SK-N-SH (cell line): ENCODE measurements at regions not wholly inside any gene's neighbourhood (a gene's known extent, or its start where the extent isn't known, plus 50 kb on each side); places are given as distances from the start of the nearest gene placed in this dataset.
"Not testable (repeated sequence)": the region's sequence is repeated elsewhere in the genome, so short reads cannot be mapped to it uniquely, and the experiment has no call there.

Source experiments
- CTCF ChIA-PET: fragments of 300-600, 350-600 bp; formaldehyde crosslinking; extraction: SDS; loops from one replicate; lab custom pipeline; 2021; lab: Yijun Ruan, JAX
- POLR2A ChIA-PET: fragments of 350-600 bp; sonication (Branson Sonifier 250); formaldehyde crosslinking; extraction: SDS; loops from one replicate; lab custom pipeline; 2020; ENCODE audit warnings: antibody characterized with exemption, inconsistent platforms; lab: Yijun Ruan, JAX
- DNase-seq: peaks from one replicate; pipeline ENCODE4 v3.0.0; 2012
- H2AFZ ChIP-seq: fragments of 200-600 bp; sonication (generic); 2 replicates; pipeline ENCODE4 v1.8.1; 2016; ENCODE audit warnings: antibody characterized with exemption, mild to moderate bottlenecking, low read depth
- H3F3A ChIP-seq: fragments of 200-600 bp; sonication (generic); replicated peaks from 2 replicates; pipeline ENCODE3; 2016; ENCODE audit warnings: antibody characterized with exemption, mild to moderate bottlenecking; ENCODE audit not compliant: insufficient read depth
- H3K27ac ChIP-seq, 2 experiments: fragments of 200-500 bp in 1 of 2; fragments of 200-600 bp in 1 of 2; sonication (Bioruptor generic) in 1 of 2; sonication (generic), shearing (Covaris generic) in 1 of 2; 2 replicates each; pipeline versions ENCODE4 v1.5.1 to v1.6.1; 2014 to 2016; ENCODE audit warnings: low read depth in 2 of 2, inconsistent platforms in 1 of 2, low read length in 1 of 2, mild to moderate bottlenecking in 1 of 2, mixed read lengths in 1 of 2
- H3K27me3 ChIP-seq: fragments of 200-600 bp; sonication (generic), shearing (Covaris generic); 2 replicates; pipeline ENCODE4 v1.6.1; 2016; ENCODE audit warnings: mixed run types; ENCODE audit not compliant: insufficient read depth
- H3K36me3 ChIP-seq, 2 experiments: fragments of 200-500 bp in 1 of 2; fragments of 200-600 bp in 1 of 2; sonication (Bioruptor generic) in 1 of 2; sonication (generic) in 1 of 2; replicated peaks in 1 of 2; 2 replicates each; pipeline versions ENCODE3 to v1.5.1; 2014 to 2016; ENCODE audit warnings: low read length in 1 of 2, mild to moderate bottlenecking in 1 of 2; ENCODE audit not compliant: insufficient read depth in 2 of 2, control insufficient read depth in 1 of 2
- H3K4me1 ChIP-seq, 2 experiments: fragments of 200-500 bp in 1 of 2; fragments of 200-600 bp in 1 of 2; sonication (Bioruptor generic) in 1 of 2; sonication (generic), shearing (Covaris generic) in 1 of 2; 2 replicates each; pipeline versions ENCODE4 v1.5.1 to v1.6.1; 2014 to 2016; ENCODE audit warnings: low read depth in 1 of 2, low read length in 1 of 2, mixed run types in 1 of 2; ENCODE audit not compliant: insufficient read depth in 2 of 2, control insufficient read depth in 1 of 2
- H3K4me2 ChIP-seq: fragments of 200-600 bp; sonication (generic), shearing (Covaris generic); 2 replicates; pipeline ENCODE4 v1.6.1; 2017; ENCODE audit warnings: mixed run types
- H3K4me3 ChIP-seq, 2 experiments: fragments of 200-500 bp in 1 of 2; fragments of 200-600 bp in 1 of 2; sonication (Bioruptor generic) in 1 of 2; sonication (generic), shearing (Covaris generic) in 1 of 2; 2 replicates each; pipeline versions ENCODE4 v1.5.1 to v1.8.1; 2014 to 2016; ENCODE audit warnings: low read depth in 2 of 2, inconsistent platforms in 1 of 2, low read length in 1 of 2, mild to moderate bottlenecking in 1 of 2, mixed read lengths in 1 of 2, moderate library complexity in 1 of 2
- H3K79me2 ChIP-seq: fragments of 200-600 bp; sonication (generic); 2 replicates; pipeline ENCODE4 v1.8.1; 2017; ENCODE audit warnings: mild to moderate bottlenecking; ENCODE audit not compliant: insufficient read depth
- H3K9ac ChIP-seq: fragments of 200-600 bp; sonication (generic); 2 replicates; pipeline ENCODE4 v1.6.1; 2017; ENCODE audit warnings: mixed run types
- H3K9me2 ChIP-seq: fragments of 200-600 bp; sonication (generic); 2 replicates; pipeline ENCODE4 v1.6.1; 2017; ENCODE audit warnings: mixed run types
- H3K9me3 ChIP-seq: fragments of 200-600 bp; sonication (generic); 2 replicates; pipeline ENCODE4 v1.6.1; 2017; ENCODE audit warnings: mixed run types, mild to moderate bottlenecking, moderate library complexity
- H4K20me1 ChIP-seq: fragments of 200-600 bp; sonication (generic); 2 replicates; pipeline ENCODE4 v1.6.1; 2017; ENCODE audit warnings: mild to moderate bottlenecking, mixed run types; ENCODE audit not compliant: insufficient read depth
- ELF1 ChIP-seq: IDR thresholded peaks from 2 replicates; pipeline ENCODE4 v1.4.0; 2012
- EP300 ChIP-seq, 2 experiments: IDR thresholded peaks; 2 replicates each; pipeline versions ENCODE4 v1.4.0 to v1.6.1; 2012; ENCODE audit warnings: borderline replicate concordance in 1 of 2, low read depth in 1 of 2, low read length in 1 of 2
- GABPA ChIP-seq: IDR thresholded peaks from 2 replicates; pipeline ENCODE4 v1.4.0; 2012; ENCODE audit warnings: low read depth, mild to moderate bottlenecking
- GATA2 ChIP-seq: sonication (generic); formaldehyde crosslinking; IDR thresholded peaks from 2 replicates; pipeline ENCODE4 v1.5.0; 2020; ENCODE audit warnings: mild to moderate bottlenecking, missing genetic modification reagents
- MEF2A ChIP-seq: IDR thresholded peaks from 2 replicates; pipeline ENCODE4 v1.4.0; 2012; ENCODE audit warnings: low read depth, borderline replicate concordance
- POLR2AphosphoS5 ChIP-seq: IDR thresholded peaks from 2 replicates; pipeline ENCODE4 v1.6.1; 2012; ENCODE audit warnings: low read depth, low read length
- RFX5 ChIP-seq: IDR thresholded peaks from 2 replicates; pipeline ENCODE4 v1.6.1; 2012; ENCODE audit warnings: mild to moderate bottlenecking, improper control_type of control experiment, low read length
- SIN3A ChIP-seq: IDR thresholded peaks from 2 replicates; pipeline ENCODE4 v1.6.1; 2012; ENCODE audit warnings: low read depth, mild to moderate bottlenecking, low read length, moderate library complexity, borderline replicate concordance
- YY1 ChIP-seq: IDR thresholded peaks from 2 replicates; pipeline ENCODE4 v1.4.0; 2012; ENCODE audit warnings: low read depth, mild to moderate bottlenecking
- ZBTB33 ChIP-seq: IDR thresholded peaks from 2 replicates; pipeline ENCODE4 v1.4.0; 2012; ENCODE audit warnings: low read depth, borderline replicate concordance
- WGBS: methylation state at CpG from one replicate; pipeline ENCODE4 v1.1.6; 2017; ENCODE audit warnings: low lambda C conversion rate; 5-methylcytosine and 5-hydroxymethylcytosine counted together
- TF ChIP-seq, protein P1 (sequence below): fragments of 150-350 bp; IDR thresholded peaks from 2 replicates; pipeline ENCODE4 v1.6.1; 2017; ENCODE audit warnings: antibody characterized with exemption, low read length, low read depth, borderline replicate concordance
- TF ChIP-seq, protein P2 (sequence below): IDR thresholded peaks from 2 replicates; pipeline ENCODE4; 2012
- TF ChIP-seq, protein P3 (sequence below): fragments of 200-600 bp; sonication (generic); IDR thresholded peaks from 2 replicates; pipeline ENCODE4 v1.6.1; 2017; ENCODE audit warnings: antibody characterized with exemption, mild to moderate bottlenecking, moderate library complexity

GRCh38 chr10:36526033-36526432, 599.4 kb upstream of the ANKRD30A start:
- no peak for DNase-seq
- no peak overlapping the region for H3K4me3 ChIP-seq
- H3K4me1 ChIP-seq = peaks cover 0 to 2% of the 10 kb centered on the region in 2 experiments; a peak in 1 of 4 replicates
- H3K4me2 ChIP-seq = no peak overlapping the region
- no peak overlapping the region for H3K9ac ChIP-seq
- no peaks in the 10 kb centered on the region for H3K36me3 ChIP-seq
- no peaks in the 10 kb centered on the region for H3K27me3 ChIP-seq
- no peak overlapping the region for H3K27ac ChIP-seq
- H3K9me2 ChIP-seq = no peaks in the 10 kb centered on the region
- H2AFZ ChIP-seq = no peak overlapping the region
- H4K20me1 ChIP-seq = no peaks in the 10 kb centered on the region
- H3K9me3 ChIP-seq = peaks cover 4% of the 10 kb centered on the region; the same call in 1 of the 2 replicates
- CTCF ChIA-PET = no interaction called here
- H3K79me2 ChIP-seq = no peaks in the 10 kb centered on the region
- H3F3A ChIP-seq = peaks cover 3% of the 10 kb centered on the region
- POLR2A ChIA-PET = no interaction called here
- TF ChIP-seq, protein P1, sequence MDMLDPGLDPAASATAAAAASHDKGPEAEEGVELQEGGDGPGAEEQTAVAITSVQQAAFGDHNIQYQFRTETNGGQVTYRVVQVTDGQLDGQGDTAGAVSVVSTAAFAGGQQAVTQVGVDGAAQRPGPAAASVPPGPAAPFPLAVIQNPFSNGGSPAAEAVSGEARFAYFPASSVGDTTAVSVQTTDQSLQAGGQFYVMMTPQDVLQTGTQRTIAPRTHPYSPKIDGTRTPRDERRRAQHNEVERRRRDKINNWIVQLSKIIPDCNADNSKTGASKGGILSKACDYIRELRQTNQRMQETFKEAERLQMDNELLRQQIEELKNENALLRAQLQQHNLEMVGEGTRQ = no peak
- no peak for TF ChIP-seq SIN3A
- TF ChIP-seq POLR2AphosphoS5 = no peak
- no peak for TF ChIP-seq GABPA
- no peak for TF ChIP-seq RFX5
- TF ChIP-seq ZBTB33 = no peak
- no peak for TF ChIP-seq ELF1
- TF ChIP-seq GATA2 (CRISPR knock-in tag) = no peak
- TF ChIP-seq YY1 = no peak
- TF ChIP-seq EP300 (IDR thresholded peaks at IDR 0.05; ENCODE audit: borderline replicate concordance in 1 of 2, low read depth in 1 of 2, low read length in 1 of 2) = no peak
- TF ChIP-seq, protein P2, sequence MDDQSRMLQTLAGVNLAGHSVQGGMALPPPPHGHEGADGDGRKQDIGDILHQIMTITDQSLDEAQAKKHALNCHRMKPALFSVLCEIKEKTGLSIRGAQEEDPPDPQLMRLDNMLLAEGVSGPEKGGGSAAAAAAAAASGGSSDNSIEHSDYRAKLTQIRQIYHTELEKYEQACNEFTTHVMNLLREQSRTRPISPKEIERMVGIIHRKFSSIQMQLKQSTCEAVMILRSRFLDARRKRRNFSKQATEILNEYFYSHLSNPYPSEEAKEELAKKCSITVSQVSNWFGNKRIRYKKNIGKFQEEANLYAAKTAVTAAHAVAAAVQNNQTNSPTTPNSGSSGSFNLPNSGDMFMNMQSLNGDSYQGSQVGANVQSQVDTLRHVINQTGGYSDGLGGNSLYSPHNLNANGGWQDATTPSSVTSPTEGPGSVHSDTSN = no peak
- no peak for TF ChIP-seq MEF2A
- TF ChIP-seq, protein P3, sequence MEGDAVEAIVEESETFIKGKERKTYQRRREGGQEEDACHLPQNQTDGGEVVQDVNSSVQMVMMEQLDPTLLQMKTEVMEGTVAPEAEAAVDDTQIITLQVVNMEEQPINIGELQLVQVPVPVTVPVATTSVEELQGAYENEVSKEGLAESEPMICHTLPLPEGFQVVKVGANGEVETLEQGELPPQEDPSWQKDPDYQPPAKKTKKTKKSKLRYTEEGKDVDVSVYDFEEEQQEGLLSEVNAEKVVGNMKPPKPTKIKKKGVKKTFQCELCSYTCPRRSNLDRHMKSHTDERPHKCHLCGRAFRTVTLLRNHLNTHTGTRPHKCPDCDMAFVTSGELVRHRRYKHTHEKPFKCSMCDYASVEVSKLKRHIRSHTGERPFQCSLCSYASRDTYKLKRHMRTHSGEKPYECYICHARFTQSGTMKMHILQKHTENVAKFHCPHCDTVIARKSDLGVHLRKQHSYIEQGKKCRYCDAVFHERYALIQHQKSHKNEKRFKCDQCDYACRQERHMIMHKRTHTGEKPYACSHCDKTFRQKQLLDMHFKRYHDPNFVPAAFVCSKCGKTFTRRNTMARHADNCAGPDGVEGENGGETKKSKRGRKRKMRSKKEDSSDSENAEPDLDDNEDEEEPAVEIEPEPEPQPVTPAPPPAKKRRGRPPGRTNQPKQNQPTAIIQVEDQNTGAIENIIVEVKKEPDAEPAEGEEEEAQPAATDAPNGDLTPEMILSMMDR = no peak

DNA sequence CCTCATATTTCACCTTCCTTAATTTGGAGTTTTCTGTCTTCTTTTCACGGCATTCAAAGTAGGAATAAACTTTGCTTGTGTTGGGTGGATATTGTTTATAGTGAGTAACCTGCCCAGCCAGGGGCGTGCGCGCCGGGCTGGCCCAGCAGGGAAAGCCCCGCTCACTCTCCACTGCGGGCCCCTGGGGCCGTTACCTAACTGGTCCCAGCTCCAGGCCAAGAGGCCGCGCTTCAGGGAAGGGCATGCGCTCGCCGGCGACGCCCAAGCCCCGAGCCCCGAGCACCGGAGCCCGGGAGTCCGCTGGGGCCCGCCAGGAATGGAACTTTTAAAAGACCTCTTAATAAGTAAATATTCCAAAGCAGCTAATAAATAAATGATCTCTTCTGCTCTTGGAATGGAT, 601.3 kb upstream of the ANKRD30A start:
- H3K79me2 ChIP-seq, H3K9me3 ChIP-seq, H3F3A ChIP-seq, H2AFZ ChIP-seq, H3K4me3 ChIP-seq, H3K4me1 ChIP-seq, H3K27ac ChIP-seq, H3K9me2 ChIP-seq, H4K20me1 ChIP-seq, H3K9ac ChIP-seq, H3K4me2 ChIP-seq, H3K27me3 ChIP-seq, POLR2A ChIA-PET, DNase-seq, CTCF ChIA-PET, H3K36me3 ChIP-seq: not testable (repeated sequence)
- WGBS = 93% methylated on average over 19 of the region's 21 CpGs
